Mesendoderm (in vitro differentiated cells): ENCODE measurements at regions not wholly inside any gene's neighbourhood (a gene's known extent, or its start where the extent isn't known, plus 50 kb on each side); places are given as distances from the start of the nearest gene placed in this dataset.

Experiments
- DNase-seq: peaks from one replicate; pipeline ENCODE4 v3.0.0; 2013
- H2AK5ac ChIP-seq: 2 replicates; pipeline ENCODE4 v1.6.1; 2013; ENCODE audit warnings: low read length, inconsistent platforms
- H2BK120ac ChIP-seq: 2 replicates; pipeline ENCODE4 v1.6.1; 2013; ENCODE audit warnings: low read depth, mild to moderate bottlenecking, low read length, moderate library complexity, mixed read lengths
- H2BK15ac ChIP-seq: replicated peaks from 2 replicates; pipeline ENCODE4 v1.6.1; 2013; ENCODE audit warnings: low read depth, mild to moderate bottlenecking, moderate library complexity
- H2BK5ac ChIP-seq: 2 replicates; pipeline ENCODE4 v1.6.1; 2013; ENCODE audit warnings: low read length, inconsistent platforms
- H3K18ac ChIP-seq: 2 replicates; pipeline ENCODE4 v1.6.1; 2013; ENCODE audit warnings: mild to moderate bottlenecking, low read length, mixed read lengths
- H3K23ac ChIP-seq: one replicate; pipeline ENCODE4 v1.6.1; 2013; ENCODE audit warnings: low read length
- H3K27ac ChIP-seq: 2 replicates; pipeline ENCODE4 v1.5.1; 2013; ENCODE audit warnings: low read depth, mild to moderate bottlenecking, inconsistent platforms, low read length, moderate library complexity
- H3K27me3 ChIP-seq: 2 replicates; pipeline ENCODE4 v1.6.1; 2013; ENCODE audit warnings: low read length, control low read depth, mild to moderate bottlenecking, inconsistent platforms; ENCODE audit not compliant: insufficient read depth, poor library complexity
- H3K36me3 ChIP-seq: 2 replicates; pipeline ENCODE4 v1.6.1; 2013; ENCODE audit warnings: low read length, inconsistent platforms; ENCODE audit not compliant: control insufficient read depth, insufficient read depth
- H3K4ac ChIP-seq: one replicate; pipeline ENCODE4 v1.6.1; 2013; ENCODE audit warnings: low read depth, mild to moderate bottlenecking, low read length, moderate library complexity
- H3K4me1 ChIP-seq: 2 replicates; pipeline ENCODE4 v1.6.1; 2013; ENCODE audit warnings: low read depth, low read length, inconsistent platforms; ENCODE audit not compliant: control insufficient read depth
- H3K4me2 ChIP-seq: 2 replicates; pipeline ENCODE4 v1.6.1; 2013; ENCODE audit warnings: low read length
- H3K4me3 ChIP-seq: 2 replicates; pipeline ENCODE4 v1.5.1; 2013; ENCODE audit warnings: mild to moderate bottlenecking, low read length
- H3K56ac ChIP-seq: one replicate; pipeline ENCODE4 v1.6.1; 2013; ENCODE audit warnings: low read length
- H3K79me1 ChIP-seq: 2 replicates; pipeline ENCODE4 v1.6.1; 2013; ENCODE audit warnings: low read length, inconsistent platforms
- H3K79me2 ChIP-seq: 2 replicates; pipeline ENCODE4 v1.6.1; 2013; ENCODE audit warnings: mild to moderate bottlenecking, low read length; ENCODE audit not compliant: control insufficient read depth, insufficient read depth
- H3K9ac ChIP-seq: 2 replicates; pipeline ENCODE4 v1.6.1; 2013; ENCODE audit warnings: low read length, inconsistent platforms
- H4K5ac ChIP-seq: one replicate; pipeline ENCODE4 v1.6.1; 2013; ENCODE audit warnings: low read length
- H4K8ac ChIP-seq: one replicate; pipeline ENCODE4 v1.6.1; 2013; ENCODE audit warnings: low read depth, mild to moderate bottlenecking, control low read depth, low read length, moderate library complexity
- WGBS: extraction: QIAGEN DNeasy Blood & Tissue Kit; methylation state at CpG from one replicate; pipeline ENCODE4 v1.1.7; 2013; ENCODE audit warnings: low lambda C conversion rate, missing lambda C conversion rate; ENCODE audit not compliant: insufficient coverage; ENCODE audit errors: extremely low coverage; 5-methylcytosine and 5-hydroxymethylcytosine counted together

DNA sequence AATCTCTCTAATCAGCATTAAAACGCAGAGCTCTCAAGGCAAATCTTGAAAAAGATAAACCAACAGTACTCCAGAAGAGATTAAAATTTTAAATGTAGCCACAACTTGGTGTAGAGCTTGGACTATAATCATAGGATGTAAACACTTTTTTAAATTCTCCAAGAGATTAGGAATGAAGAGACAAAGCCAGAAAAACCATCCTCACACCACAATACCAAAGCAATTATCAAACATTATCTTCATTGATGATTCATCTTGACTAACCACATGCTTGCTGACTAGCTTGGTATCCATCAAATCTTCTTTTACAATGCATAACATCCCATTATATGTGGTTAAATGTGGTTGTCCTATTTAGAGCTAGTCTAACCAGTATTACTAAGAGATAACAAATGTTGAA, 815.1 kb downstream of the TLE1 start:
- no peak overlapping the region for H3K4me3 ChIP-seq
- H3K4me2 ChIP-seq, result no peak overlapping the region
- H3K27me3 ChIP-seq, result no peaks in the 10 kb centered on the region
- no peaks in the 10 kb centered on the region for H3K79me2 ChIP-seq
- H3K4me1 ChIP-seq, result no peaks in the 10 kb centered on the region
- no peak overlapping the region for H2BK120ac ChIP-seq
- H2BK15ac ChIP-seq, result no peak overlapping the region
- H3K27ac ChIP-seq, result no peak overlapping the region
- no peak overlapping the region for H3K18ac ChIP-seq
- no peak overlapping the region for H3K56ac ChIP-seq
- no peak for DNase-seq
- no peaks in the 10 kb centered on the region for H3K36me3 ChIP-seq
- H4K5ac ChIP-seq, result no peak overlapping the region
- H3K79me1 ChIP-seq, result no peaks in the 10 kb centered on the region
- no peak overlapping the region for H3K9ac ChIP-seq
- H3K23ac ChIP-seq, result no peak overlapping the region
- H2AK5ac ChIP-seq, result no peak overlapping the region
- H3K4ac ChIP-seq, result no peak overlapping the region
- no peak overlapping the region for H4K8ac ChIP-seq
- H2BK5ac ChIP-seq, result no peak overlapping the region
- no CpG with 5 or more reads among the region's 1 CpG for WGBS

DNA sequence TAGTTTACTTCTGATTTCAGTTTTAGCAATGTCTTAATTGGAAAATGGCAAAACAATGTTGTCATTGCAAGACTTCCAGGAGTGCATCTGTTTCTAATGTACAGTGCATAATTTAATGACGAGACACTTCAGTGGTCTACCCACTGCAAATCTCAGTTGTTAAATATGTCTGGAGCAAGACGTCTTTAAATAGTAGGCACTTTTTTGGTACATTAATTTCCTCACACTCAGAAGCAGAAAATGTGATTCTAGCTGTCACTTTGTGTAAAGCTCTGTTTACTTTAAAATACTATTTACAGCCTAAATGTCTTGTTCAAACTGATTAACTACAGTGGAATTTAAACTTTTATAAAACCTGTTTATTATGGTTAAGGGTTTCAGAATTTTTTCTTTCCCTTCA, 815.5 kb downstream of the TLE1 start:
- H3K79me1 ChIP-seq, result no peaks in the 10 kb centered on the region
- H2BK15ac ChIP-seq, result no peak overlapping the region
- no peak overlapping the region for H2BK5ac ChIP-seq
- H3K36me3 ChIP-seq, result no peaks in the 10 kb centered on the region
- H3K9ac ChIP-seq, result no peak overlapping the region
- H3K18ac ChIP-seq, result no peak overlapping the region
- no peak overlapping the region for H3K4me2 ChIP-seq
- no peak overlapping the region for H3K27ac ChIP-seq
- no peak overlapping the region for H2BK120ac ChIP-seq
- H3K79me2 ChIP-seq, result no peaks in the 10 kb centered on the region
- no peaks in the 10 kb centered on the region for H3K4me1 ChIP-seq
- no peak overlapping the region for H3K23ac ChIP-seq
- no peaks in the 10 kb centered on the region for H3K27me3 ChIP-seq
- H3K4me3 ChIP-seq, result no peak overlapping the region
- H2AK5ac ChIP-seq, result no peak overlapping the region
- H3K56ac ChIP-seq, result no peak overlapping the region
- no peak overlapping the region for H4K8ac ChIP-seq
- no peak overlapping the region for H4K5ac ChIP-seq
- WGBS, result no CpG with 5 or more reads among the region's 2 CpGs
- DNase-seq, result no peak
- H3K4ac ChIP-seq, result no peak overlapping the region

DNA sequence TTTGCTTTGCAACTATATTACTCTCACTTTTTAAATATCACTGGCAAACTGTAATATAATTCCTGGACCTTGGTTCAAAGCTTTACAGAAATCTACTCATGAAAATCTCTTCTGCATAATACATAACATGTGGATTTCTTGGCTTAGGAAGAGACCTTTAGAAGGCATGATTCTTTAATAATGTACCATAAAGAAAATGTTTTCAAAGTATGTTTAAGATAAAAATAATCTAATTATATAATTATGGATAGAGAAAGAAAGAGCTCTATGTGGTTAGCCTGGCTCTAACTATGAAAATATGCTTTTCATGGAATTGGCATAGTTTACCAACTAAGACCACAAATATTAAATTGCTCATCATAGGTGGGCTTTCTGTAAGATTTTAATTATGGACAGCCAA, 817.8 kb downstream of the TLE1 start:
- Histone ChIP-seq H2BK120ac (no peak overlapping the region), H3K18ac (no peak overlapping the region), H4K5ac (no peak overlapping the region), H4K8ac (no peak overlapping the region), H3K9ac (no peak overlapping the region), H3K79me1 (no peaks in the 10 kb centered on the region), H3K4me1 (no peaks in the 10 kb centered on the region), H3K36me3 (no peaks in the 10 kb centered on the region), H3K4ac (no peak overlapping the region), H3K4me3 (no peak overlapping the region), H3K4me2 (no peak overlapping the region), H2BK5ac (no peak overlapping the region), H2AK5ac (no peak overlapping the region), H3K79me2 (no peaks in the 10 kb centered on the region), H3K56ac (no peak overlapping the region), H2BK15ac (no peak overlapping the region), H3K23ac (no peak overlapping the region), H3K27me3 (no peaks in the 10 kb centered on the region), H3K27ac (no peak overlapping the region)
- no peak for DNase-seq

DNA sequence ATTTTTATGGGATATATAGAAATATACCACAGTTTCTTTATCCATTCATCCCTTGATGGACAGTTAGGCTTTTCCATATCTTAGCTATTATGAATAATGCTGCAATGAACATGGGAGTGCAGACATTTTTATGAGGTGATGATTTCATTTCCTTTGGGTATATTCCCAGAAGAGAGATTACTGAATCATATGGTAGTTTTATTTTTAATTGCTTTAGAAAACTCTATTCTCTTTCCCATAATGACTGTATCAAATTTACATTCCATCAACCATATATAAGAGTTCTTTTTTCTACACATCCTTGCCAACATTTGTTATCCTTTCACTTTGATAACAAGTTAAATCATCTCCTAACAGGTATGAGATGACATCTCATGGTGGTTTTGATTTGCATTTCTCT, 821.6 kb downstream of the TLE1 start:
- H2BK5ac ChIP-seq, result no peak overlapping the region
- no peak overlapping the region for H4K8ac ChIP-seq
- DNase-seq, result no peak
- H3K4me2 ChIP-seq, result no peak overlapping the region
- no peak overlapping the region for H3K27ac ChIP-seq
- no peak overlapping the region for H3K18ac ChIP-seq
- H3K36me3 ChIP-seq, result no peaks in the 10 kb centered on the region
- no peak overlapping the region for H2AK5ac ChIP-seq
- no peak overlapping the region for H3K9ac ChIP-seq
- no peaks in the 10 kb centered on the region for H3K4me1 ChIP-seq
- no peak overlapping the region for H3K4ac ChIP-seq
- H3K27me3 ChIP-seq, result no peaks in the 10 kb centered on the region
- no peak overlapping the region for H4K5ac ChIP-seq
- no peak overlapping the region for H2BK15ac ChIP-seq
- no peak overlapping the region for H2BK120ac ChIP-seq
- no peaks in the 10 kb centered on the region for H3K79me2 ChIP-seq
- H3K23ac ChIP-seq, result no peak overlapping the region
- H3K56ac ChIP-seq, result no peak overlapping the region
- no peaks in the 10 kb centered on the region for H3K79me1 ChIP-seq
- no peak overlapping the region for H3K4me3 ChIP-seq

DNA sequence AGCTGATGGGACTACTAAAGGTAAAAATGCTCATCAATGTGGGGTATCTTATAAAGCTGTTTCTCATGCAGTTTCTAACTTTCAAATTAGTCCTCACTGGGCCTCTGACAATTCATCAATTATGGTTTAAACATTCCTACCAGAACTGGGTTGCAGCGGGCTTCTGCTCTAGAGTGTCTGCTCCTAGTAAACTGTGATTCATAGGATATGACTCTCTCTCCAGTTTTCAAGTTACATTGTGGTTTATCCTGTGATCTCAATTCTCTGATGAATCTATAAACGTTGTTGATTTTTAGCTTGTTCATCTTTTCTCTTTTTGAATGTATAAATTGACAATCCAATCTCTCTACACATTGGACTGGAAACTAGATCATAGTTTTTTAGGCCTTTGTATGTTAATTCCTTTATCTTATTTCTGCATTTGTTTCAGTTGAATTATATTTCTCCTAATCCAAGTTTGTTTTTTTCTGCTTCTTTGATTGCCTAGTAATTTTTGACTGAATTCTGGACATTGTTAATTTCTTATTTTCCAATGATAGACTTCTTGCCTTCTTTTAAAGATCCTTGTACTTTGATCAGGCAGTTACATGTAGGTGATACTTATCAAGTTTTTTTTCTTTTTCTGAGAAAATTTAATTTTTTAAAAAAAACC, 822.6 kb downstream of the TLE1 start:
- Histone ChIP-seq H2BK120ac (no peak overlapping the region), H3K4ac (no peak overlapping the region), H2BK5ac (no peak overlapping the region), H3K27me3 (no peaks in the 10 kb centered on the region), H3K56ac (no peak overlapping the region), H4K8ac (no peak overlapping the region), H3K4me3 (no peak overlapping the region), H3K18ac (no peak overlapping the region), H3K4me1 (no peaks in the 10 kb centered on the region), H3K79me2 (no peaks in the 10 kb centered on the region), H3K79me1 (no peaks in the 10 kb centered on the region), H4K5ac (no peak overlapping the region), H3K23ac (no peak overlapping the region), H3K4me2 (no peak overlapping the region), H3K36me3 (no peaks in the 10 kb centered on the region), H2BK15ac (no peak overlapping the region), H2AK5ac (no peak overlapping the region), H3K9ac (no peak overlapping the region), H3K27ac (no peak overlapping the region)
- no peak for DNase-seq
- no CpG with 5 or more reads among the region's 2 CpGs for WGBS

DNA sequence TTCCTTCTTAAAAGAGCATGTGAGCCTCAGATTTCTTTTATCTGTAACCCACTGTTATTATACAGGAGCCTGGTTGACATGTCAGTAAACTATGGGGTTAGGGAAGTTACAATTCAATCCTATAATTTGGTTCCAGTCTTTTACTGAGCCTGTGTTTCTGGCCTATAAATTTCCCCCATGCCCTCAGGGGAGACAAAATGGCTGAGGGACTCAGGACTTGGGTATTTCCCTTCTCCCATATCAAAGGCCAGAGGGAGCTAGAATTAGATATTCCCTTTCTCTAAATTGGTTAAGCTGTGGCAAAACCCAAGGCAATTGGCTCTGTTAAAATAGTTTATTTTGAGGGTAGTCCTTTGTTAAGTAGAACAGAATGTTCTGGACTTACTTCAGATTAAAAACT, 823.2 kb downstream of the TLE1 start:
- Histone ChIP-seq H4K8ac (no peak overlapping the region), H2BK5ac (no peak overlapping the region), H3K27ac (no peak overlapping the region), H3K4me1 (no peaks in the 10 kb centered on the region), H3K18ac (no peak overlapping the region), H3K79me2 (no peaks in the 10 kb centered on the region), H4K5ac (no peak overlapping the region), H2BK15ac (no peak overlapping the region), H2AK5ac (no peak overlapping the region), H3K36me3 (no peaks in the 10 kb centered on the region), H3K4ac (no peak overlapping the region), H3K56ac (no peak overlapping the region), H3K9ac (no peak overlapping the region), H3K4me3 (no peak overlapping the region), H3K27me3 (no peaks in the 10 kb centered on the region), H3K23ac (no peak overlapping the region), H2BK120ac (no peak overlapping the region), H3K4me2 (no peak overlapping the region), H3K79me1 (no peaks in the 10 kb centered on the region)
- no peak for DNase-seq
